ENCODE measurements at regions not wholly inside any gene's neighbourhood (a gene's known extent, or its start where the extent isn't known, plus 50 kb on each side); places are given as distances from the start of the nearest gene placed in this dataset.

GRCh38 chr9:73011181-73011750 lies 58.4 kb upstream of the ALDH1A1 start:
- no peak for DNase-seq

GRCh38 chr9:73009649-73010288 lies 56.9 kb upstream of the ALDH1A1 start:
- no peak for DNase-seq

- DNase-seq = no peak
Observed at GRCh38 chr9:73007966-73008672, 55.3 kb upstream of the ALDH1A1 start.

GRCh38 chr9:73006986-73007385 lies 54.1 kb upstream of the ALDH1A1 start:
- DNase-seq = no peak

All from NCI-H510A treated with DMSO at 0.1 percent for 48 hours (cell line).